ENCODE measurements at regions not wholly inside any gene's neighbourhood (a gene's known extent, or its start where the extent isn't known, plus 50 kb on each side); places are given as distances from the start of the nearest gene placed in this dataset.
A peak's percentile ranks its signal among the peaks of the same experiment; 100 is the strongest.
"Not testable (repeated sequence)": the region's sequence is repeated elsewhere in the genome, so short reads cannot be mapped to it uniquely, and the experiment has no call there.

DNA sequence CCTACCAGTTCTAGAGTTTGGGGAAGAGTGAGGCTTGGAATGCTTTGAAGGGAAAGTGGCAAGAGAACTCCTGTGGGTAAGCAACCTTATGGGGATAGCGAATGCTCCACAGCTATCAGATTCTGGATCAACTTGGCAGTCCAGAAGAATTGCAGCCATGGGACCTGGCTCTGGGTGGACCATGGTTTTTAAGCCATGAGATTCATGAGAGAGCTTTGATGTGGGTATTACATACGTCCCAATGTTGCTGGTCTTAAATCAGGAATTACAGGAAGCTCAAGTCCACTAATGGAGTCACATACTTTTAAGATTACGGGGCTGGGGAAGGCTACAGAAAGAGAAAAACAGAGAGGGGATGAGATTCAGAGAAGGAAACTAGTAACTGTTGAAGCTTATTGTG lies 142.5 kb upstream of the ELAC2 start:
- DNase-seq (ENCODE audit: insufficient read length, low spot score) (no peak), FAIRE-seq (no peak)

DNA sequence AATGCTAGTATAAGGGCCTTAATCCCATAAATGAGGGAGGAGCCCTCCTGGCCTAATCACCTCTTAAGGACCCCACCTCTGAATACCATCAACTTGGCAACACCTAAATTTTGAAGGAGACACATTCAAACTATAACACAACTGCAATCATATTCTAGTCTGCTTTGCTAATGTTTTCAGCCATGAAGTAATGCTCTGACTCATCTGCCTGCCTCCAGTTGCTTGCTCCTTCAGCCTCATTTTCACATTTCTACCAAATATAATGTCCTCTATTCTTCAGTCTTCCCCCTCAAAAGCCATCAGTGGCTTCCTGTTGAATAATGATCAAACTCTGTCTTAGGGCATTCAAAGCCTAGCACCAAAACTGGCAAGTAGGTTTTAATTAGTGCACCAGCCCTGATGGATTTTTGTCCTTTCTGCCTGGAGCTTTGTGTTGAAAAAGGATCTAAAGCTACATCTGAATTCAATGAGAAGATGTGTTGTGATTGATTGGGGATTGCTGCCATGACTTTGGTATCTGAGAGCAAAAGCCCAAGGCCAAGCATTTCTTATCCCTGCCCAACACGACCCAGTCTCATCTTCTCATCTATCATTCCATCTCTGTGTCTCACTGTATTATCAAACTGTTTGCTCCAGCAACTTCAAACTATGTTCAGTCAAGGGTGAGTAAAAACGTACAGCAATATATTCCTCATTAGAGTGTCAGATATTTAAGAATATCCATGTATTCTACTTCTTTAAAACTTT lies 140.8 kb upstream of the ELAC2 start:
- no peak for DNase-seq (ENCODE audit: insufficient read length, low spot score)
- FAIRE-seq, result no peak

DNA sequence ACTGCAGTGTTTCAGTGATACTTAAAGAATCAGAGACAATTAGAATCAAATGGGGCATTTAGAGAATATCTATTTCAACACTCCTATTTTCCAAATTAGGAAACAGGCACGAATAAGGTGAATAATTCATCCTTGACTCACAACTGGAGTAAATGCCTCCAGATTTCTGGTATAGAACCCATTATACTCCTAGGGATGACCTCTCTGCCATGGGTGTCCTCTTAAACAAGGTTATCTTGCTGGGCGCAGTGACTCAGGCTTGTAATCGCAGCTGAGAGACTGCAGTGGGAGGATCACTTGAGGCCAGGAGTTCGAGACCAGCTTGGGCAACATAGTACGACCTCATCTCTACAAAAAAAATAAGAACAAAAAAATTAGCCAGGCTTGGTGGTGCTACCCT lies 139.8 kb upstream of the ELAC2 start:
- no peak for FAIRE-seq
- no peak for DNase-seq (ENCODE audit: insufficient read length, low spot score)

DNA sequence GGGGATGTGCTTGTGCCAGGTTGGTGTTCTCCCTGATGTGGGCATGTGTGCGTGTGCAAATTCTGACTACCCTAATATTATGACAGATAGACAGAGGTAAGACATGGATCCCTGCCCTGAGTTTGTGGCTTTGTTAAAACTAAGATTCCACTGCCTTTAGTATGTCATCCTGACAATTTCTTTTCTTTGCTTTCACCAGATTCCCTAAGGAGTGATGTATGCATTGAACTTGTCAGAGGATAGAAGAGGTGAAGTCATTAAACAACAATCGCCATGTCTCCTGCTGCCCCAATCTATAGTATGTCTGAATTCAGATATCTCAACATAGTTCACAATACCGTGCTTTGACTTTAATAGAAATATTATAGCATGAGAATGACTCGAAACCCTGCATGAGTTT lies 137.1 kb upstream of the ELAC2 start:
- no peak for FAIRE-seq
- no peak for DNase-seq (ENCODE audit: insufficient read length, low spot score)

DNA sequence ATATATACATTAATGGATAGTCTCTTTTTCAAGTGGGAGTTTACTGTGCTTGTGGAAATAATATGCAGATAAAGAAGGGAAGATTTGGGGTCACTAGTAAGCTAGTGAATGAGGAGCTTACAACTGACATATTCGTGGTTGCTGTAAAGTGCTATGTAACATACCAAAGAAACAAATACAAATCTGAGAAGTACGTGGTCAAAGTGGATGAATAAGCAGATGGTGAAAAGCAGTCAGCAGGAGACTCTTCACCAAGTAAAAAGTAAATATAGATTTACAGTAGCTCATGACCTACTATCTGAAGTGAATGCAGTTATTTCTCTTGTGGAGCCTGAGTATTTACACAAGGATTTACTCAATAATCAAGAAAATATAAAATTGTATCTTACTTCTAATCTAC lies 136.6 kb upstream of the ELAC2 start:
- FAIRE-seq (no peak), DNase-seq (ENCODE audit: insufficient read length, low spot score) (no peak)

DNA sequence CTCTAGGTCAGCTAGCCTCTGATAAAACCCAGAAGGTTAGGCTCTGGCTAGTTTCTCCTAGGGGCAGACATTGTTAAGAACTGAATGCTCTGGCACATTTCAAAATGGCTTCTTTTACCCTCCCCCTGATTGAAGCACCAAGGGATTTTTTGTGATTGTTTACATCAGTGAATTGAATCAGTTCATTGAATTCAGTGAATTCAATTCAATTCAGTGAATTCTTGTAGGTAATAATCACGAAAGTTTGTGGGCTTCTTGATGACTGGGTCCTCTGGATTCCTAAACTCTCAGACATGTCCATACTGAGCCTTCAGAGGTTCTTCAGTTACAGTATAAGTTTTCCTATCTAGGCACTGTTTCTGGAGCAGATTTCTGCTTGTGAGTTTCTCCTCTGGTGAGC lies 135.2 kb upstream of the ELAC2 start:
- FAIRE-seq, result no peak
- DNase-seq (ENCODE audit: insufficient read length, low spot score), result no peak

DNA sequence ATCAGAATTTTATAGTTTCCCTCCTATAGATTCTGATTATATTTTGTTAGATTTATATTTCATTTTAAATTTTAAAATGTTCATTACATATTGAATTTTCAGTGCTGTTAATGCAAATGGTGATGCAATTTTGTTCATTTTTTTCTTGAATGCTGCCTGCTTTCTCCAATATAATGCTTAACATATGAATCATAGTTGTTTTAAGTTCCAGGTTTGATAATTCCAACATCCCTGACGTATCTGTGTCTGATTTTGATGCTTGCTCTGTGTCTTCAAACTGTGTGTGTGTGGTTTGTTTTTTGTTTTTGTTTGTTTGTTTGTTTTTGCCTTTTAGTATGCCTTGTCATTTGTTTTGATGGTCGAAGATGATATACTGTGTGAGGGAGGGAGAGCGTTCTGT lies 134.7 kb upstream of the ELAC2 start:
- DNase-seq (ENCODE audit: insufficient read length, low spot score) (no peak), FAIRE-seq (no peak)

DNA sequence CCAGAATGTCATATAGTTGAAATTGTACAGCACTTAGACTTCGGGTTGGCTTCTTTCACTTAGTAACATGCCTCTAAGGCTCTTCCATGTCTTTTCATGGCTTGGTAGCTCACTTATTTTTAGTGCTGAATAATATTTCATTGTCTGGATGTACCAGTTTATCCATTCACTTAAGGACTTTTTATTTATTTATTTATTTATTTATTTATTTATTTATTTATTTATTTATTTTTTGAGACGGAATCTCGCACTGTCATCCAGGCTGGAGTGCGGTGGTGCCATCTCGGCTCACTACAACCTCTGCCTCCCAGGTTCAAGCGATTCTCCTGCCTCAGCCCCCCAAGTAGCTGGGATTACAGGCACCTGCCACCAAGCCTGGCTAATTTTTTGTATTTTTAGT lies 132.9 kb upstream of the ELAC2 start:
- not testable (repeated sequence) for DNase-seq (ENCODE audit: insufficient read length, low spot score); FAIRE-seq

DNA sequence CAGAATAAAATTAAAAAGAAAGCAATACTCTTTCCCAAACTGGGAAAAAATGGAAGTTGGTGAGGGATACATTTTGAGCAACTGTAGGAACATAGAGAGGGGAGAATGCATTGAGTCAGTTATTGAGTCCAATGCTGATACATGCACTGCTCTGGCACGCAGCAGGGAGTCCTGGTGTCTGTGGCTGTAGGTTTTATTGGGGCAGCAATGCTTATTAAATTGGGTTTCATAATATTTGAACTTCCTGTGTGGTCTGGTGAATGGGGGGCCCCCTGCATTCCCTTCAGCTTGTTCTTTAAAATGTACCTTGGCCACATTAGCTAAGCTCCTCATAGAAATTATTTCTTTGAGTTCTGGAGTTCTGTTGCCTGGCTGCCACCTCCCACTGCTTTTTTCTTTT lies 125.2 kb upstream of the ELAC2 start:
- no peak for DNase-seq (ENCODE audit: insufficient read length, low spot score)
- FAIRE-seq, result no peak

DNA sequence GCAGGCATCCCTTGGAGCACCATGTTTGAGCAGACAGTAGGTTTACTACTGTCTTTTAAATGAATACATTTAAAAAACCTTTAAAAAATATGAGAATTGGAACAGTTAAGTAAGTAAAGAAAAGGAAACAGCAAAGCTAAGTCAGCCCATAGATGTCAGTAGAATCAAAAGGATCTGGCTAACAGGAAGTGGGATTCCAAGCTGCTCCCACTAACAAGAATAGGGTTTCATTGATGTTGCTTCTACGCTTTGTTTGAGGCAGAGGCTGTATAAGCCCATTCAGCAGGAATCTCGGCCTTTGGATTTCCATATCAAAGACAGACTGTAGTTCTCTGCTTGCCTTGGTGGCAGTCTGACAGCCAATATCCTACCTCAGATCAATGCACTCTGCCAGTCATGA lies 122.9 kb upstream of the ELAC2 start:
- FAIRE-seq (no peak), DNase-seq (ENCODE audit: insufficient read length, low spot score) (peak; percentile 2)

DNA sequence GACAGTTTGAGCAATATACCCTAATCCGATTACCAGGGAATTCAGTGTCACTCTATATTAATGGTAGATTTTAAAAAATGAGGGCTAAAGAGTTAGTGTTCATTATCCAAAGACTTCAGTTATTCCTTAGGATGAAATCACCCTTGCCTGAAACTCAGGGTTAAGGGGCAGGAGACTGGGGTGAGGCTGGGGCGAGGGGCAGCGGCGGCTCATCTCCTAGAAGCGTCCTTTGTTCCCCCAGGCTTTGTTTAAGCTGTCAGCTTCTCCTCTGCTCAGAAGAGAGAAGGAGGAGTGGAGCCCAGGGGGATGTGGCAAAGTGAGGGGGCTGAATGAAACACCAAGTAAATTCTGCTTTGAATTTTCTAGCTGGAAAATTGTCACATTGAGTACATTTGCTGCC lies 117.7 kb upstream of the ELAC2 start:
- DNase-seq (ENCODE audit: insufficient read length, low spot score), result no peak
- FAIRE-seq, result no peak

DNA sequence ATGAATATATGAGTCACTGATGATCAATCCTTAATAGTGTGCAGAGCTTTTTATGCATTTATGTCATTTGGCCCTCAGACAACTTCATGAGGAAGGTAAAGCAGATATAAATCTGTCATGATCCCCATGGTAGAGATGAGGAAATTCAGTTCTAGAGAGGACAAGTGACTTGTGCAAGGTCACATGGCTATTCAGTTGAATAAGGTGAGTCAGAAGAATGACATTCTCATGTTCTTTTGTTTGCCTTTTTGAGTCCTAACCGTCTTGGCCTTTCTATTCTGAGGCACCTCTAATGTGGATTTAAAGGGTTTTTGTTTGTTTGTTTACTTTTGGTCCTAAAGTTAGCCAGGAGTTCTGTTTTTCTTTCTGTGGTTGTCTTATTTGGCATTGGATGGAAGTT lies 116.2 kb upstream of the ELAC2 start:
- DNase-seq (ENCODE audit: insufficient read length, low spot score), result no peak
- FAIRE-seq, result no peak

DNA sequence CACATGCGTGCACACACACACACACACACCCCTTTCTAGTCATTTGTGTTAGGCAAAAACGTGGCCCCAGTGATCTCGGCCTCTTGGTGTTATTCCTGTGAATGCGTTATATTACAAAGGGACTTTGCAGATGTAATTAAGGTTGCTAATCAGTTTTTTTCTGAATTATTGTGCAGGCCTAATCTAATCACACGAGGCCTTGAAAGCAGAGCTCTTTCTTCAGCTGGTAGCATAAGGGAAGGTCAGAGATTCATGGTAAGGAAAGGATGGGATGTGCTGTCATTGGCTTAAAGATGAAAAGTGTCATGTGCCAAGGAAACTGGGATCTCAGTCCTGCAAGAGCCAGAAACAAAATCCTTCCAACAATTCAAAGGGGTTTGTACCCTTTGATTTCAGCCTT lies 113.4 kb upstream of the ELAC2 start:
- DNase-seq (ENCODE audit: insufficient read length, low spot score) (no peak), FAIRE-seq (no peak)

DNA sequence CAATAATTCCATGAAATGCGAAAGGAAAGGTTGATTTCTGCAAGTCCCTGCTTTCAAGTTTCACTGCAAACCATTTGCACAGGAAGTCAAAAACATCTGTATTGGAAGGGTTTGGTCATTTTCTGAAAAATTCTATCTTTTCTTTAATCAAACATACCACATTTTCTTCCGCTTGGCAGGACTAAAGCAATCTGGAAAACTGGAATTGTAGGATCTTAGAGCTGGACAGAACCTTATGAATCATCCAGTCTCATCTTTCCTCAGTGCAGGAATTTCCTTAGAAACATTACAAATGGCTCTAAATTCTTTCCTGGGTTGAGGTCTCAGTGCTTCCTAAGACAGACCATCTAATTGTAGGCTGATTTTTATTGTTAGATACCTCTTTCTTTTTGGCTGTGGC lies 111.5 kb upstream of the ELAC2 start:
- DNase-seq (ENCODE audit: insufficient read length, low spot score) (no peak), FAIRE-seq (no peak)

DNA sequence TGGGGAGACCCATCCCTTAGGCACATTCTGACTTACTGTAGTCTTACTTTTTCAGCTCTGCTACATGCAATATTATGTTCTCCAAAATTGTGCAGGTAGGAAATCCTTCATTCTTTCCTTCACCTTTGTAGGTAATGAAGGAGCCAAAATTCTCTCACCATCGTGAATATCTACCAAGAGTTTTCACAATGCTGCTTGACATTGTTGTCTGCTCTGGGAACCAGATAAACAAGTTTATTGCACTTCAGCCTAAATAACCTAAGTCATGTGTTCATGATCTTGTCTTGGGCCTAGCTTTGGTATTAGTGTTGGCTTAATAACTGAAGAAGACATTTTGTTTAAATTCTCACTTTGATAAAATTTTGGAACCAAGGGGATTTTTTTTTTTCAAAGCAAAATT lies 110.8 kb upstream of the ELAC2 start:
- FAIRE-seq, result no peak
- DNase-seq (ENCODE audit: insufficient read length, low spot score), result no peak

DNA sequence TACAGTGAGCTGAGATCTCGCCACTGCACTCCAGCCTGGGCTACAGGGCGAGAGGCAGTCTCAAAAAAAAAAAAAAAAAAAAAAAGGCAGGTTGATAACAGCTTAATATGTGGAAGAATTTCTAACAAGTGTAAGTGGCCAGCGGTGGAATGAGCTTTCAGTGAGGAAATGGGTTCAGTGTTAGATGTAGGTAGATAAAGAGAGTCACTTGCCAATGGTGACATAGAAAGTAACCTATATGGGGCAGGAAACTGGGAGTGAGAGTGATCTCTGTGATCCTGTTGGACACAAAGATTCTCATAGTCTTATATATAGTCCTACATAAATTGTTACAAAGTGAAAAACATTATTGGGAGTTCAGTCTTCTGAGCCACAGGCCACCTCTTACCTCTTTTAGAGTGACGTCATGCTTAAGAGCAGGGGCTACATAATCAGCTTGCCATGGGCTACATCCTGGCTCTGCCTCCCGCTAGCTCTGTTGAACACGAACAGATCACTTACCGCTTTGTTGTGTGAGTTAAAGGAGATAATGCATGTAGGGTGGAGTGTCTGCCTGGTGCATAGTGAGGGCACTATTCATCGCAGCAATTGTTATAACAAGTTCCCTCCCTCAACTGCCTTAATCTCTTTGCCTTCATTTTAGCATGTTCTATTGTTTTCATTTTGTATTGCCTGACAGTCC lies 110.2 kb upstream of the ELAC2 start:
- FAIRE-seq (no peak), DNase-seq (ENCODE audit: insufficient read length, low spot score) (no peak)

DNA sequence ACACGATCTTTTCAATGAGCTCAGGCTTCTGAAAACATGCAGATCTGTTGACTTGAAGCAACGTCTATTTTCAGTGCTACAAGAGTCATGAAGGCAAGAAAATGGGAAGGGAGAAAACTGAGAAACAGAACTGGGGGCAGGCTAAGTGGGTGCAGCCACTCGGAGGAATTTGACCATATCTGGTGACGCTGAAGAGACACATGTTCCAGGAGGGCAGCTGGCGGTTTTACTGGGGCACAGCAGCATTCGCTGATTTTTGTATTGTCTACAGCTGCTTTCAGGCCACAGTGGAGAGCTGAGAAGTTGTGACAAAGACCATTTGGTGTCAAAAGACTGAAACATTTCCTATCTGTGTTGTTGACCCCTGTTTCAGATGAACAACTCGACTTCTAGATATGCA lies 103.0 kb upstream of the ELAC2 start:
- FAIRE-seq, result no peak

DNA sequence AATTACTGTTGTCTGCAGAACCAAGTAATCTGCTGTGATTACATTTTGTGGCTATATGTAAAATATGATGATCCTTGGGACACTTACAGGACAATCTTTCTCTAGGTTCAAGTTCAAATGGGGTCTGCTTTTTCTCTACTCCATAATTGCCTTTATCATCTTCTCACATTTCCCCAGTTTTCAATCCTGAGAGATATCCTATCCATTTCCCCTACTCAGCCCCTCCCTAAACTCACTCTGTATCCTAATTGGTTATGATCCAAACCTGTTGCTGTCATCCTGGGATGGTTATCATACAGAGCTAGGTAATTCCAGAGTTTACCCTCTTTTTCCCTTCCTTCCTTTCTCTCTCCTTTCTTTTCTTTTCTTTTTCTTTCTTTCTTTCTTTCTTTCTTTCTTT lies 100.5 kb upstream of the ELAC2 start:
- no peak for FAIRE-seq

More for the DNA sequence above, 103.0 kb upstream of the ELAC2 start:
- DNase-seq (ENCODE audit: insufficient read length, low spot score), result no peak

DNA sequence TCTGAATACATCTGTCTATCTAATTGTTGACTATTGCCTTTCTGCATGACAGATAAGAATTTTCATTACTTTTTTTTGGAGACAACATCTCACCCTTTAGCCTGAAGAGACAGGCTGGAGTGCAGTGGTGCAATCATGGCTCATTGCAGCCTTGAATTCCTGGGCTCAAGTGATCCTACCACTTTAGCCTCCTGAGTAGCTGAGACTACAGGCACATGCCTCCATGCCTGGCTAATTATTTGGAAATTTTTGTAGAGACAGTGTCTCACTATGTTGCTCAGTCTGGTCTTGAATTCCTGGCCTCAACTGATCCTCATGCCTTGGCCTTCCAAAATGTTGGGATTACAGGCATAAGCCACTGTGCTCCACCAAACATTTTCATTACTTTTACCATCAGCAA lies 99.8 kb upstream of the ELAC2 start:
- DNase-seq (ENCODE audit: insufficient read length, low spot score) (no peak), FAIRE-seq (no peak)

More for the DNA sequence above, 100.5 kb upstream of the ELAC2 start:
- DNase-seq (ENCODE audit: insufficient read length, low spot score), result no peak

DNA sequence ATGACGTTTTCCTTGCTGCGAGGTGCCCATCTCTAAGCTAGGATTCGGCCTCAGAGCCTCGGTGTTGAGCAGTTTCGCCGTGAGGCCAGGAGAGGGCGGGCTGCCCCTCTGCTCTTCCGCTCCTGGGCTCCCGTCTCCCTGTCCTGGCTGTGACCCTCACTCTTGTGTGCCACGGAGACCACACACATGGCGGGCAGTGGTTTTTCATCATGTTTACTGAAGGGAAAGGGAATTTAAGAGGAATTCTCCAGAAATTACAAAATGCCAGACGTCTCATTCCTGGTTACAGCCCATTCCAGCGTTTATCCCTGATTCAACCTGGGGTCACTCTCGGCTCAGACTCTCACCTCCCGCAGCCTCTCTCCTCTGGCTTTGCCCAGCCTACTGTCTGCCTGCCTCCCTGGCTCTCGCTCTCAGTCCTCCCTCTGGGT lies 96.8 kb upstream of the ELAC2 start:
- DNase-seq (ENCODE audit: insufficient read length, low spot score), result peak; percentile 66
- peak; percentile 42 for FAIRE-seq

DNA sequence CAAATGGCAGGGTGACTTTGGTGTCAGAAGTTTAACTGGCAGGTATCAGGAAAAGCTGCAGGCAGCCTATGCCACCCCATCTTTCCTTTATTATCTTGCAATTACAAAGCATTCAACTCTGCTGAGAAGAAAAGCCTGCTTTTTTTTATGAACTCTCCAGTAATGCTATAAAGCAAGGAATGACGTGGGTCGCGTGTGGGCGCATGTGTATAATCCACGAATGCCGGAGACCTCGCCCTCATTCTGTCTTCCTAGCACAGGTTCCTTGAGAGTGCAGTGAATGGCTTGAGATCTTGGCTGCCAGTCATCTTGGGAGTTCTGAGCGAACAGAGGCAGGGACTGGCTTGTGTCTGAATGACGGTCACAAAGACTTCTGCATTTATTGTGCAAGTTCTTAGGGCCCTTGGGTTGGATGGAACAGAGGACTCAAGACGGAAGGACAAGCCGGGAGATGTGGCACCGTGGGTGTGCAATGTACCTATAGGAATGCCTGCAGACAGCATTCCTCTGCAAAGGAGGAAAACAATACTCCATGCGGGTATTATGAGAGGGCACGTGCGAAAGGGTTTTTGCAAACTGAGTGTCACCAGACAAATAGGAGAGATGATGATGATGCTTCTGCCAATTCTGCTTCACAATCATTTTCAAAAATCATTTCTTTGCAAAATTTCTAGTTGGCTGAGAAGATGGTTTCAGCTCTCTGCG lies 96.1 kb upstream of the ELAC2 start:
- no peak for DNase-seq (ENCODE audit: insufficient read length, low spot score)
- no peak for FAIRE-seq

DNA sequence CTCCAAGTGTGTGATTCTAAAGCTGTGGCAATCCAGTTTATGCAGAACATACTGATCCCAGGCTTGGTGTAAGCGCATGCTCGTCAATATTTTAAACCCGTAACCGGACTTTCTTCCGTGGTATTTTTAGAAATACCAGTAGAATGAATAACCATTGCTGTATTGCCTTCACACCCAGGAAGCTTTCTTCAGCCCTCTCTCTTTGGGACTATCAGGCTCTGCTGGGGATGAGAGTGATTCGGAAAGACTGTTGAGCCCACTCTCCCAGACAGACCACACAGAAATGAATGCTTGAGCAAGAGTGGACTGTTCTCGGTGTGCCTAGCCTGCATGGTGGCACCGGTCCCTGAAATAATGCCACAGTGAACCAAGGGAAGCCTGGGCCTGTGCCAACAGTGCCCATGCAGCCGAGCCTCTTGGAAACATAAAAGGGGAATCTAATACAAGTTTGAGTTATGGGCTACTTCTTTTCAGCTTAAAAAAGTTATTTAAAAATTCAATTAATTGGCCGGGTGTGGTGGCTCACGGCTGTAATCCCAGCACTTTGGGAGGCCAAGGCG lies 89.9 kb upstream of the ELAC2 start:
- no peak for FAIRE-seq
- DNase-seq (ENCODE audit: insufficient read length, low spot score), result no peak
